ENCODE measurements at regions not wholly inside any gene's neighbourhood (a gene's known extent, or its start where the extent isn't known, plus 50 kb on each side); places are given as distances from the start of the nearest gene placed in this dataset.

GRCh38 chr6:169156108-169156792, 97.4 kb downstream of the THBS2 start:
- intact Hi-C loops (cut with micrococcal nuclease): no loop called here
- DNase-seq: no peak
- no peaks in the 10 kb centered on the region for H3K79me2 ChIP-seq (ENCODE audit: control insufficient read depth, insufficient read depth, low read length)
- peaks cover 0 to 12% (median 0%) of the 10 kb centered on the region in 3 donors for H3K9me3 ChIP-seq (ENCODE audit: control extremely low read depth in 1 of 3, control insufficient read depth in 2 of 3, insufficient read depth in 1 of 3, low read length in 2 of 3)
- no peaks in the 10 kb centered on the region for H3K9me3 Mint-ChIP-seq (ENCODE audit: insufficient read depth)
- no peak overlapping the region for H3K9ac ChIP-seq (ENCODE audit: low read length)
- no peak for TF ChIP-seq EZH2 (IDR thresholded peaks at IDR 0.05; ENCODE audit: borderline replicate concordance, insufficient read depth, low read depth, low read length, poor library complexity, severe bottlenecking)
- TF ChIP-seq, protein P1, sequence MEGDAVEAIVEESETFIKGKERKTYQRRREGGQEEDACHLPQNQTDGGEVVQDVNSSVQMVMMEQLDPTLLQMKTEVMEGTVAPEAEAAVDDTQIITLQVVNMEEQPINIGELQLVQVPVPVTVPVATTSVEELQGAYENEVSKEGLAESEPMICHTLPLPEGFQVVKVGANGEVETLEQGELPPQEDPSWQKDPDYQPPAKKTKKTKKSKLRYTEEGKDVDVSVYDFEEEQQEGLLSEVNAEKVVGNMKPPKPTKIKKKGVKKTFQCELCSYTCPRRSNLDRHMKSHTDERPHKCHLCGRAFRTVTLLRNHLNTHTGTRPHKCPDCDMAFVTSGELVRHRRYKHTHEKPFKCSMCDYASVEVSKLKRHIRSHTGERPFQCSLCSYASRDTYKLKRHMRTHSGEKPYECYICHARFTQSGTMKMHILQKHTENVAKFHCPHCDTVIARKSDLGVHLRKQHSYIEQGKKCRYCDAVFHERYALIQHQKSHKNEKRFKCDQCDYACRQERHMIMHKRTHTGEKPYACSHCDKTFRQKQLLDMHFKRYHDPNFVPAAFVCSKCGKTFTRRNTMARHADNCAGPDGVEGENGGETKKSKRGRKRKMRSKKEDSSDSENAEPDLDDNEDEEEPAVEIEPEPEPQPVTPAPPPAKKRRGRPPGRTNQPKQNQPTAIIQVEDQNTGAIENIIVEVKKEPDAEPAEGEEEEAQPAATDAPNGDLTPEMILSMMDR (IDR thresholded peaks at IDR 0.05): no peak
- ATAC-seq (ENCODE audit: low read depth): no peak
- no peaks in the 10 kb centered on the region for H3K4me1 ChIP-seq (ENCODE audit: control insufficient read depth in 2 of 2, insufficient read depth in 2 of 2, low read length in 2 of 2)
- H2AFZ ChIP-seq (ENCODE audit: insufficient read depth, low read depth, low read length, poor library complexity, severe bottlenecking): no peak overlapping the region
- no peaks in the 10 kb centered on the region for H3K27me3 ChIP-seq (replicated peaks in 1 of 4; ENCODE audit: control extremely low read depth in 1 of 4, control insufficient read depth in 3 of 4, insufficient read depth in 4 of 4, low read length in 3 of 4)
- no peak overlapping the region for H3K27ac Mint-ChIP-seq
- H3K4me1 Mint-ChIP-seq: no peaks in the 10 kb centered on the region
- WGBS (ENCODE audit: insufficient coverage): 91% methylated on average over 17 of the region's 17 CpGs
- no peak overlapping the region for H3K4me3 ChIP-seq (ENCODE audit: control extremely low read depth in 1 of 5, extremely low read depth in 1 of 5, insufficient read depth in 1 of 5, low read depth in 2 of 5, low read length in 4 of 5)
- H3K27me3 Mint-ChIP-seq: no peaks in the 10 kb centered on the region
- H3K4me2 ChIP-seq (replicated peaks; ENCODE audit: low read depth, low read length, poor library complexity, severe bottlenecking): no peak overlapping the region
- H4K20me1 ChIP-seq (ENCODE audit: control insufficient read depth, insufficient read depth, low read length, poor library complexity, severe bottlenecking): no peaks in the 10 kb centered on the region
- H3K27ac ChIP-seq (ENCODE audit: low read length in 2 of 2): no peak overlapping the region
- ChIA-PET POLR2A (no interaction called here), CTCF (no interaction called here)
- H3K36me3 ChIP-seq (replicated peaks in 1 of 2; ENCODE audit: control extremely low read depth in 1 of 2, control insufficient read depth in 1 of 2, extremely low read depth in 1 of 2, insufficient read depth in 2 of 2, low read length in 1 of 2): no peaks in the 10 kb centered on the region
- no peak overlapping the region for H3K4me3 Mint-ChIP-seq

DNA sequence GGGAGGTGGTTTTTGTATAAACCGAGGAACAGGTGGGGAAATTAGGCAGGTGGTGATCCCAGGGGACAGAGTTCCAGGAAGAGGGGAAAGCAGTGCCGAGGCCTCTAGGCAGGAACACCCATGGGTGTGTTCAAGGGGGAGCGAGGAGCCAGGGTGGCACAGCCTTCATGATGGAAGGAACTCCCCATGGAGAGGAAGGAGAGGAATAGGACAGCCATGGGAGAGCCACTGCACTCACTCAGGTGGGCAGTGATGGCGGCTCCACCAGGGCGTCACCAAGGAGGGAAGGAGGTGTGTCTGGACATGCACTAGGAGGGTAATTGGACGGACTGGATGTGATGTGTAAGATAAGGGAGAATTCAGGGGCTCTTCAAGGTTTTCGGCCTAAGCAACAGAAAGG, 98.2 kb downstream of the THBS2 start:
- POLR2A ChIA-PET: no interaction called here
- Histone ChIP-seq H3K36me3 (replicated peaks in 1 of 2; ENCODE audit: control extremely low read depth in 1 of 2, control insufficient read depth in 1 of 2, extremely low read depth in 1 of 2, insufficient read depth in 2 of 2, low read length in 1 of 2) (no peaks in the 10 kb centered on the region), H2AFZ (ENCODE audit: insufficient read depth, low read depth, low read length, poor library complexity, severe bottlenecking) (no peak overlapping the region), H4K20me1 (ENCODE audit: control insufficient read depth, insufficient read depth, low read length, poor library complexity, severe bottlenecking) (no peaks in the 10 kb centered on the region), H3K9ac (ENCODE audit: low read length) (no peak overlapping the region), H3K79me2 (ENCODE audit: control insufficient read depth, insufficient read depth, low read length) (no peaks in the 10 kb centered on the region), H3K27me3 (replicated peaks in 1 of 4; ENCODE audit: control extremely low read depth in 1 of 4, control insufficient read depth in 3 of 4, insufficient read depth in 4 of 4, low read length in 3 of 4) (no peaks in the 10 kb centered on the region), H3K9me3 (ENCODE audit: control extremely low read depth in 1 of 3, control insufficient read depth in 2 of 3, insufficient read depth in 1 of 3, low read length in 2 of 3) (peaks cover 0 to 13% (median 3%) of the 10 kb centered on the region in 3 donors), H3K27ac (ENCODE audit: low read length in 2 of 2) (no peak overlapping the region), H3K4me1 (ENCODE audit: control insufficient read depth in 2 of 2, insufficient read depth in 2 of 2, low read length in 2 of 2) (no peaks in the 10 kb centered on the region), H3K4me3 (ENCODE audit: control extremely low read depth in 1 of 5, extremely low read depth in 1 of 5, insufficient read depth in 1 of 5, low read depth in 2 of 5, low read length in 4 of 5) (no peak overlapping the region), H3K4me2 (replicated peaks; ENCODE audit: low read depth, low read length, poor library complexity, severe bottlenecking) (no peak overlapping the region)
- no peak for DNase-seq
- intact Hi-C loops (cut with micrococcal nuclease): no loop called here
- CTCF ChIA-PET: no interaction called here
- no peak overlapping the region for H3K4me3 Mint-ChIP-seq
- no peaks in the 10 kb centered on the region for H3K9me3 Mint-ChIP-seq (ENCODE audit: insufficient read depth)
- H3K4me1 Mint-ChIP-seq: no peaks in the 10 kb centered on the region
- no peak for ATAC-seq (ENCODE audit: low read depth)
- H3K27ac Mint-ChIP-seq: no peak overlapping the region
- H3K27me3 Mint-ChIP-seq: no peaks in the 10 kb centered on the region
- 85% methylated on average over 7 of the region's 7 CpGs for WGBS (ENCODE audit: insufficient coverage)
- TF ChIP-seq, protein P1 (IDR thresholded peaks at IDR 0.05): no peak
- no peak for TF ChIP-seq EZH2 (IDR thresholded peaks at IDR 0.05; ENCODE audit: borderline replicate concordance, insufficient read depth, low read depth, low read length, poor library complexity, severe bottlenecking)

All from B cell (primary cell).